Pons (tissue), 1 donor: ENCODE measurements at regions not wholly inside any gene's neighbourhood (a gene's known extent, or its start where the extent isn't known, plus 50 kb on each side); places are given as distances from the start of the nearest gene placed in this dataset.
A peak's percentile ranks its signal among the peaks of the same experiment; 100 is the strongest.

ENCODE experiments used
- DNase-seq: peaks from one replicate; pipeline ENCODE4 v3.0.0-alpha.2; 2016; ENCODE audit warnings: low spot score

DNA sequence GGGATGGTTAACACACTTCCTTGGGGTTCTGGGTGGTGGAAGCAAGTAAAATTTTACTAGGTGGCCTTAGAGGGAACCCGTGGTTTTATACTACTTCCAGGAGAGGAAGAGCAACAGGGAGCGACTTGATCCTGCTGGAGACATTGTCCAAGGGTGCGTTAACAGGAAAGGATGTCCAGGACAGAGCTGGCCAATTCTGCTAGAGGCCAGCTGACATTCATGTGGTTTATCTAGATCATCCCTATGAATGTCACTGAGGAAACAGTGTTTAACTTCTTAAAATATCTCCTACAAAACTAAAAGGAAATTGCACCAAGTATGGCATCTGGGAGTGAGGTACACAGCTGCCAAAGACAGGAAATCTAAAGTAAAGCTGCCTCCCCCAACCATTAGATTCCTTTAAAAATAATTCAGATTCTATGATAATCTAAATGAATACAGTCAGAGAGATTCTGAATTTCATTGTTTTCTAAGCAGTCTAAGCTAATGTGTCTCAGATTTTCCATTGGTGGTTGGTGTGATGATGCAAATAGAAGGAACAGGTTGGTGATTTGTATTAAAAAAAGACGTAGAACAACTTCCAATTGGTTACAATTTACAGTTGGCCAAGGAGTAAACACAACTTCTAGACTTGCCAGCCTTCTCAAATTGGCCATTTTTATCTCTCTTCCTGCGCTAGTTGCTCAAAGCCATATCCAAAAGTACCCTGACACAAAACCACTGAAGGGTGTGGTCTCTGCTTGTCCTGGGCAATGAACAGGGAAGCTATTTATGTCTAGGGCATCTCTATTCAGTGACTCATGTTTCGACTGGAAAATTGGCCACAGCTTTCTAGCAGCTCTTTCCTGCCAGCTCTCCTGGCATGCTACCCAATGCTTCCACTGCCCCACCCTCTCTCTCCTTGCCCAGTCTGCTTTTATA lies 574.7 kb upstream of the MEF2C start:
- no peak for DNase-seq

DNA sequence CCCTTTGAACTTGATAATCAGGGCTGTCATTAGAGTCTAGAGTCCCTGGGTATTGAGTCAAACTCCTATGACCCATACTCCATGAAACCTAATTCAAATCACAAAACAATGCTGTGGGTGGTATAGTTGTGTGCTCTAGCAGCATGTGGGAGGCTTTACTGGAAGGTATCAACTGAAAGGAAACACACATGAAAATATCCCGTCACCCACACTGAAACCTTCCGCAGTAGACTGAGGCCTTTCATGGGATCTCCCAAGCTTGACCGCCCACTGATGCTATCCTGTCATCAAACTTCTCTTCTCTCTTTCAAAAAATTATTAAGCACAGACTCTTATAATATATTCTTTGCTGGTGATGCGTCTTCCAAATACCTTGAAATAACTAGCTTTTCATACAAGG lies 569.1 kb upstream of the MEF2C start:
- no peak for DNase-seq

DNA sequence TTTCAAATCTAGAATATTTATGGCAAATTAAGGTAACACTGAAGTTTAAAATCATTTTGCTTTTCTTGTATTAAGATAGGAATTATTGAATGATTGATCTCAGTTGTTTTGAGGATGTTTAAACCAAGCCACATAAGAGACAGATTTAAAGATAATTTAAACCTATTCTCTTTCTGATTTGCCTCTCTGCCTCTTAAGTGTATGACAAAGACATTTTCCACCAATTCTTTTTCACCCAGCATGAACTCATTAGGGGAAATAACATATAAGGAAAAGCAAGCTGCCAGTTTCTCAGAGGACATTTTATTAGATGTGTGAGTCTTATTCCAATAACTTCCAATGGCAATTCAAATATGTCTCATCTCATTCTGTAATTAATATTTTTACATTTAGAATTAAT lies 568.3 kb upstream of the MEF2C start:
- no peak for DNase-seq

GRCh38 chr5:89450149-89450538 lies 567.2 kb upstream of the MEF2C start:
- DNase-seq, result no peak

DNA sequence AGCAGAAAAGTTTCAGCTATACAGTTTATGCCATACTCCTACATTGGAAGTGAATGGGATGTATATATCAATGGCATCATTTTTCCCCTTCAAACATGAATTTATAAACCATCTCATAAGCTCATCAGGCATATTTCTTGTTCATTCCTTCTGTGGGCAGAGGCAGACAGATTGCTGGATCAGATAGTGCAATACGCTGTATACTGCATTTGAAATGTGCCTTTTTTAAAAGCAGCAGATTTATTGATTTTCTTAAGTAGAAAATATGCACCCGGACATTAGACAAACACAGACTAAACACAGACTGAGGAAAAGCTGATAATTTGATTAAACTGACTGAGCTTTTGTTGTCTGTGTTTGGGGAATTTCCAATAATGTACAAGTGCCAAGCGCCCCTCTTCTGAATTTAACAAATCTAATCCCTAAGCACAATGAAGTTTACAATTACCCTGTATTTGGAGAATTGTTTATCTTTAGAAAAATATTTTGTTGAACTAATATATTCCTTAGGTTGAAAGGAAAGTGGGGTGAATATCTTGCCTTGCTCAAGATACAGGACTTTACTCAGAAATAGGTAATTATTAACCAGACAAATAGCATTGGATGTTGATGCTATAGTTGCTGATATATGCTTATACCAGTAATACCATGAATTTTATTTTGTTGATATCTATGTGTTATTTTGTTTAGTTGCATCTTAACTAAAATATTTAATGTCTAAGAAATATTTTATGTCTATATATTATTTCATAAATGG lies 566.6 kb upstream of the MEF2C start:
- no peak for DNase-seq

DNA sequence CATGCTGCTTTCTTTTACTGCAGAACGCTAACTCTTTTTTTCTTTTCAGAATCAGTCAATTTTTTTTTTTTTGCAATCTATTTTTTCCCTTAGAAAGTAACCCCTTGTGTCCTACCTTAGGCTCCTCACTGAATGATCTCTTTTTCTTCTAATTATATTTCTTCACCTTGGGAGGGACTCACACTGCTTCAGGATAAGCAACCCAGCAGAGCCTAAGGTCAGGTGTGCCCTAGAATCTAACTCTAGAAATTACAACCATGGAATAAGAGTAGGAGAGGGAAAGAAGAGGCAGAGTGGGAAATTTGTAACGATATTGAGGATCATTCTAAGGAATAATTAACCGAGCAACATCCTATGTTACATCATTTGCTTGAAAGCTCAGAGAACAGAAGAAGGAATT lies 564.0 kb upstream of the MEF2C start:
- DNase-seq, result no peak

GRCh38 chr5:89445106-89445745 lies 562.2 kb upstream of the MEF2C start:
- peak; percentile 81 for DNase-seq

- no peak for DNase-seq
These were observed 561.1 kb upstream of the MEF2C start for GRCh38 chr5:89444088-89444487.

DNA sequence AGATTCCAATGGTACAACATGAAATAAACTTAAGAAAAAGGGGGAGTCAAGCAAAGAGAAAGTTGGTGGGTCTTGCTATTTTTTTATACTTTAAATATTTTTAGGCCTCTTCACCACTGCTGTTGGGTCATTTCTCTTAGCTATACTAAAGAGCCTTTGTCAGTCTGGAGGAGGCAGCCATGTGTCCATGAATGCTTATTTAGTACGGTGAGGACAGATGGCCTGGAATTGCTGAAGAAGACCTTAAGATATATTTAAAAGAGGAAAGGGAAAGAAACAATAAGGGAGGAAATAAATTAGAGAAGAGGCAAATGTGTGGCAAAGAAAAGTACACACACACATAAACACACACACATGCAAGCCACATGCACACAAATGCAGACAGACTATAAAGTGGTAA lies 560.5 kb upstream of the MEF2C start:
- DNase-seq, result no peak

DNA sequence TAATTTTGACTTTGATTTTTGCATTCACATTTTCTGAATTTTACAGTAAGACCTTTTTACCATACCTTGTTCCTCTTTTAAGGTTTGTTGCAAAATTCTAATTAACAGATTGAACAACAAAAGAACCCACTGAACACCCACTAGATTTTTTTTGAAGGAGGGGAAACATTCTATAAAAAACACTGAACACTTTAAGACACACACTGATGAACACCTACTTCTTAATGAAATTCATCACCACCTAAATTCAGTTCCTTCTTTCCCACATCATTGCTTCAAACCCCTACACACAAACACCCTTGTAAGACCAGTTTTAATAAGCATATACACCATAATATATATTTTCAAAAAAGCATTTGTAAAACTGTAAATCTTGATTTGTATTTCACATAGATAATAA lies 559.0 kb upstream of the MEF2C start:
- no peak for DNase-seq

- DNase-seq, result no peak
These were observed 557.7 kb upstream of the MEF2C start for GRCh38 chr5:89440670-89441069.

GRCh38 chr5:89437450-89438435 lies 554.8 kb upstream of the MEF2C start:
- DNase-seq, result no peak

DNA sequence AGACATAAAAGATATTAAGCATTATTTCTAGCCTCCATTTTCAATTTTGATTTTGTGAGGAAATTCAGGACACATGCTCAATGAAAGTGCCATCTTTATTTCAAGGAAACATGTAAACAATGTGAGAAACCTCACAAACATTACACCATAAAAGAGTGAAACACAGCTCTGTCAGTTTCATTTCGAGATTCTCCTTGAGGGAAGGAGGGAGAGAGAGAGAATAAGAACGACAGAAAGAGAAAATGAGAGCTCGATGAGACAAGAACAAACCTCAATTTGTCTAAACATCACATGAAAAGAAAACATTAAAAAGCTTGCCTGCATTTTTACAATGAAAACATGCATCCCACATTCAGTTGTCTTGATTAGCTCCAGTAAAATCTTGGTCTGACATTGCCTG lies 553.5 kb upstream of the MEF2C start:
- DNase-seq, result no peak

DNA sequence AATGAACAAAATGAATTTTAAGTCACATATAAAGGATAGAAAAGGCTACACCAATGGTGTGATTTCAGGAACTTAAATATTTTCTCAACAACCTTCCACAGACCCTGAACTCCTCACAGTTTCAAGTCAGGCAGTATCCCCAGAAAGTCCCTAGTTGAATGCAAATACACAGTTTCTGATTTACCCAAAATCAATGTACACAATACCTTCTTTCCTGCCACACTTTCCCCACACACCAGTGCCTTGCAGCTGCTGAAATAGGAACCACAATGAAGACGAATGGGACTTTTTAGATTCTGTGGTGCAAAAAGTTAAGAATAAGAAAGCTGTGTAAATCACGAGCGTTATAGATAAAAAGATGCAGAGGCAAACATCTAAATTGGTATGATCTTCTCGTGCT lies 552.4 kb upstream of the MEF2C start:
- DNase-seq, result no peak

GRCh38 chr5:89428624-89429023 lies 545.6 kb upstream of the MEF2C start:
- DNase-seq, result no peak

DNA sequence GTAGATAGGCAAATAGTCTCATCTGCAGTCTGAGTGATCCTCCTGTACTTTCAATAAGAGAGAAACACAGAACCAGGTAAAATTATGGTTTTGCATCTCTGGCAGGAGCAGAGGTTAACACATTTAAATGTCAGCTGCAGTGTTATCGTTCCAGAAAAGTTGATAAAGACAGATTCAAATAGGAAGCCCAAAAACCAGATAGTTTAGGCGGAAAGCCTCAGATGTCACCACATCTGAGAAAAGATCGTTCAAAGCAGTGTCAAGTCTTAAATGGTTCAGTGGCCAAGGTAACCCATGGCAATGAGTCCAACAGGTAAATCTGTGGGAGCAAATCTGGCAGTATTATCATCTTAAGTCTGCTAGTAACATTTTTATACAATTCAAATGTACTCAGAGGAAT lies 542.1 kb upstream of the MEF2C start:
- DNase-seq, result no peak

- no peak for DNase-seq
These were observed 538.1 kb upstream of the MEF2C start for GRCh38 chr5:89421035-89421434.

GRCh38 chr5:89418407-89419085 lies 535.6 kb upstream of the MEF2C start:
- no peak for DNase-seq

GRCh38 chr5:89417990-89418389 lies 535.0 kb upstream of the MEF2C start:
- no peak for DNase-seq

GRCh38 chr5:89417515-89417914 lies 534.5 kb upstream of the MEF2C start:
- DNase-seq, result no peak

GRCh38 chr5:89411891-89412290 lies 528.9 kb upstream of the MEF2C start:
- no peak for DNase-seq
